H1 (cell line): ENCODE measurements at regions not wholly inside any gene's neighbourhood (a gene's known extent, or its start where the extent isn't known, plus 50 kb on each side); places are given as distances from the start of the nearest gene placed in this dataset.
A peak's percentile ranks its signal among the peaks of the same experiment; 100 is the strongest.

Experiments used
- CTCF ChIA-PET: fragments of 300-600 bp; sonication (Branson Sonifier 250); formaldehyde crosslinking; loops from one replicate; lab custom pipeline; 2021; ENCODE audit not compliant: partially characterized antibody; lab: Charles Lee
- POLR2A ChIA-PET: fragments of 300-600 bp; sonication (Branson Sonifier 250); formaldehyde crosslinking; loops from one replicate; lab custom pipeline; 2021; ENCODE audit warnings: inconsistent platforms; ENCODE audit not compliant: partially characterized antibody; lab: Charles Lee
- DNase-seq, 2 experiments: peaks; one replicate each; pipeline versions ENCODE4 v3.0.0 to v3.0.0-alpha.2; 2010 to 2022; ENCODE audit warnings: low spot score in 2 of 2, low read depth in 1 of 2, mixed read lengths in 1 of 2
- FAIRE-seq: peaks from 2 replicates; lab custom pipeline; 2011; peaks lifted over from hg19 to GRCh38; lab: Jason Lieb, UNC
- H2AFZ ChIP-seq: 2 replicates; pipeline ENCODE4 v1.8.1; 2012; ENCODE audit warnings: low read length, inconsistent platforms
- H2AK5ac ChIP-seq: 2 replicates; pipeline ENCODE4 v1.6.1; 2013; ENCODE audit warnings: low read depth, low read length
- H2BK120ac ChIP-seq: replicated peaks from 2 replicates; pipeline ENCODE3; 2013; ENCODE audit warnings: low read depth, low read length, inconsistent platforms
- H2BK12ac ChIP-seq: 2 replicates; pipeline ENCODE4 v1.6.1; 2013; ENCODE audit warnings: low read depth, low read length
- H2BK15ac ChIP-seq: 2 replicates; pipeline ENCODE4 v1.6.1; 2013; ENCODE audit warnings: low read length
- H2BK20ac ChIP-seq: 2 replicates; pipeline ENCODE4 v1.6.1; 2013; ENCODE audit warnings: low read length
- H2BK5ac ChIP-seq: 2 replicates; pipeline ENCODE4 v1.6.1; 2013; ENCODE audit warnings: low read depth, low read length
- H3K14ac ChIP-seq: 2 replicates; pipeline ENCODE4 v1.6.1; 2013; ENCODE audit warnings: inconsistent platforms; ENCODE audit not compliant: insufficient read length
- H3K18ac ChIP-seq: 2 replicates; pipeline ENCODE4 v1.6.1; 2013; ENCODE audit warnings: low read length; ENCODE audit errors: extremely low read depth
- H3K23ac ChIP-seq: 2 replicates; pipeline ENCODE4 v1.6.1; 2013; ENCODE audit warnings: inconsistent platforms; ENCODE audit not compliant: insufficient read length
- H3K23me2 ChIP-seq: 2 replicates; pipeline ENCODE4 v1.6.1; 2013; ENCODE audit warnings: low read depth, low read length
- H3K27ac ChIP-seq: 2 replicates; pipeline ENCODE4 v1.6.1; 2011; ENCODE audit warnings: low read depth, low read length, inconsistent platforms
- H3K27me3 ChIP-seq, 4 experiments: replicated peaks in 1 of 4; 1 replicate in 1 of 4; 2 replicates in 3 of 4; pipeline versions ENCODE4 v1.6.1 to v1.8.1; 2011 to 2013; ENCODE audit warnings: low read length in 3 of 4, mild to moderate bottlenecking in 3 of 4, inconsistent platforms in 2 of 4, mixed read lengths in 2 of 4, moderate library complexity in 1 of 4; ENCODE audit not compliant: control insufficient read depth in 3 of 4, insufficient read depth in 3 of 4; ENCODE audit errors: extremely low read depth in 1 of 4
- H3K36me3 ChIP-seq, 4 experiments: 2 replicates each; pipeline versions ENCODE4 v1.6.1 to v1.8.1; 2011 to 2013; ENCODE audit warnings: mild to moderate bottlenecking in 4 of 4, low read length in 3 of 4, moderate library complexity in 2 of 4, control low read depth in 1 of 4, inconsistent platforms in 1 of 4; ENCODE audit not compliant: insufficient read depth in 4 of 4, control insufficient read depth in 2 of 4
- H3K4ac ChIP-seq: replicated peaks from 2 replicates; pipeline ENCODE3; 2013; ENCODE audit warnings: low read length, low read depth, mixed read lengths, inconsistent platforms; ENCODE audit not compliant: insufficient read length
- H3K4me1 ChIP-seq, 4 experiments: replicated peaks in 1 of 4; 1 replicate in 1 of 4; 2 replicates in 3 of 4; pipeline versions ENCODE4 v1.6.1 to v1.8.1; 2011 to 2013; ENCODE audit warnings: low read length in 3 of 4, inconsistent platforms in 2 of 4, mixed read lengths in 1 of 4; ENCODE audit not compliant: insufficient read depth in 4 of 4, control insufficient read depth in 3 of 4
- H3K4me2 ChIP-seq, 2 experiments: 2 replicates each; pipeline versions ENCODE4 v1.6.1 to v1.8.1; 2011 to 2013; ENCODE audit warnings: low read depth in 2 of 2, low read length in 2 of 2, control low read depth in 1 of 2, inconsistent platforms in 1 of 2, mild to moderate bottlenecking in 1 of 2; ENCODE audit not compliant: insufficient read depth in 1 of 2
- H3K4me3 ChIP-seq, 4 experiments: fragments of 200-600, 300-600 bp in 1 of 4; sonication (generic), shearing (Covaris generic), sonication (Bioruptor Twin) in 1 of 4; 2 replicates each; pipeline versions ENCODE4 v1.5.1 to v1.8.1; 2011 to 2016; ENCODE audit warnings: low read length in 4 of 4, low read depth in 3 of 4, control low read depth in 2 of 4, inconsistent platforms in 2 of 4, mild to moderate bottlenecking in 2 of 4, mixed read lengths in 1 of 4, moderate library complexity in 1 of 4; ENCODE audit not compliant: insufficient read depth in 2 of 4; ENCODE audit errors: extremely low read depth in 1 of 4
- H3K56ac ChIP-seq: replicated peaks from 2 replicates; pipeline ENCODE3; 2013; ENCODE audit warnings: low read depth, mild to moderate bottlenecking, mixed read lengths, low read length, inconsistent platforms; ENCODE audit not compliant: insufficient read length
- H3K79me1 ChIP-seq: 2 replicates; pipeline ENCODE4 v1.6.1; 2013; ENCODE audit warnings: low read depth, low read length, control low read depth
- H3K79me2 ChIP-seq, 2 experiments: 2 replicates each; pipeline versions ENCODE4 v1.6.1 to v1.8.1; 2012 to 2013; ENCODE audit warnings: low read length in 2 of 2, mild to moderate bottlenecking in 2 of 2, inconsistent platforms in 1 of 2; ENCODE audit not compliant: insufficient read depth in 2 of 2, control insufficient read depth in 1 of 2
- H3K9ac ChIP-seq, 4 experiments: replicated peaks in 1 of 4; 1 replicate in 1 of 4; 2 replicates in 3 of 4; pipeline versions ENCODE4 v1.6.1 to v1.8.1; 2011 to 2013; ENCODE audit warnings: low read depth in 3 of 4, low read length in 3 of 4, control low read depth in 2 of 4, mild to moderate bottlenecking in 2 of 4, moderate library complexity in 2 of 4, inconsistent platforms in 1 of 4; ENCODE audit errors: extremely low read depth in 1 of 4
- H3K9me3 ChIP-seq, 2 experiments: 2 replicates each; pipeline versions ENCODE4 v1.6.1 to v1.8.1; 2012 to 2013; ENCODE audit warnings: mild to moderate bottlenecking in 2 of 2, moderate library complexity in 2 of 2, control low read depth in 1 of 2, inconsistent platforms in 1 of 2, low read depth in 1 of 2, low read length in 1 of 2, mixed read lengths in 1 of 2; ENCODE audit not compliant: insufficient read depth in 2 of 2
- H4K20me1 ChIP-seq, 2 experiments: replicated peaks in 1 of 2; 2 replicates each; pipeline versions ENCODE3 to v1.8.1; 2011 to 2013; ENCODE audit warnings: inconsistent platforms in 2 of 2, low read length in 2 of 2, mild to moderate bottlenecking in 1 of 2; ENCODE audit not compliant: insufficient read depth in 2 of 2, control insufficient read depth in 1 of 2
- H4K5ac ChIP-seq: 2 replicates; pipeline ENCODE4 v1.6.1; 2013; ENCODE audit warnings: low read length, low read depth, mixed read lengths, inconsistent platforms; ENCODE audit not compliant: insufficient read length
- H4K8ac ChIP-seq: 2 replicates; pipeline ENCODE4 v1.8.0; 2013; ENCODE audit warnings: mild to moderate bottlenecking, moderate library complexity, low read length, inconsistent platforms; ENCODE audit not compliant: insufficient read depth; ENCODE audit errors: extremely low read depth
- H4K91ac ChIP-seq: replicated peaks from 2 replicates; pipeline ENCODE3; 2013; ENCODE audit warnings: low read length, mixed read lengths, inconsistent platforms; ENCODE audit not compliant: insufficient read length
- BCL11A ChIP-seq, 2 experiments: IDR thresholded peaks; one replicate each; pipeline ENCODE4 v1.6.1; 2011; ENCODE audit warnings: low read depth in 2 of 2, low read length in 2 of 2, mild to moderate bottlenecking in 2 of 2
- BRCA1 ChIP-seq: IDR thresholded peaks from 2 replicates; pipeline ENCODE4 v1.6.1; 2012; ENCODE audit warnings: low read depth, low read length, improper control_type of control experiment
- SIRT6 ChIP-seq: IDR thresholded peaks from one replicate; pipeline ENCODE4 v1.7.1; 2012; ENCODE audit warnings: low read length, inconsistent platforms
- WGBS, 2 experiments: shearing (Covaris generic) in 1 of 2; methylation state at CpG; one replicate each; pipeline versions ENCODE4 v1.1.6 to v1.1.7; 2013 to 2015; ENCODE audit warnings: low lambda C conversion rate in 2 of 2, mixed read lengths in 2 of 2, inconsistent platforms in 1 of 2, low coverage in 1 of 2, missing lambda C conversion rate in 1 of 2; ENCODE audit not compliant: insufficient replicate concordance in 2 of 2, insufficient coverage in 1 of 2, insufficient read length in 1 of 2; ENCODE audit errors: extremely low coverage in 1 of 2, missing lambda C conversion rate in 1 of 2; 5-methylcytosine and 5-hydroxymethylcytosine counted together

- Histone ChIP-seq H3K27ac (no peak overlapping the region), H2BK120ac (no peak overlapping the region), H3K4me2 (no peak overlapping the region), H3K9ac (no peak overlapping the region), H2BK12ac (0 out of 2 replicates have a peak overlapping the region, but pooled peaks have one; percentile 17), H3K23ac (no peak overlapping the region), H3K79me2 (no peaks in the 10 kb centered on the region), H4K91ac (no peak overlapping the region), H4K20me1 (no peaks in the 10 kb centered on the region), H4K8ac (no peak overlapping the region), H3K4me1 (peaks cover 0 to 3% (median 0%) of the 10 kb centered on the region in 4 experiments; a peak in 3 of 7 replicates), H2AK5ac (peak overlapping the region; percentile 77; the same call in 1 of the 2 replicates), H2BK5ac (no peak overlapping the region), H2BK15ac (no peak overlapping the region), H3K18ac (no peak overlapping the region), H3K56ac (no peak overlapping the region), H3K36me3 (no peaks in the 10 kb centered on the region), H2BK20ac (no peak overlapping the region), H3K79me1 (no peaks in the 10 kb centered on the region), H3K23me2 (no peaks in the 10 kb centered on the region), H3K9me3 (peaks cover under 1 to 2% of the 10 kb centered on the region in 2 experiments; a peak in 1 of 4 replicates), H4K5ac (no peak overlapping the region), H3K14ac (no peak overlapping the region), H3K4ac (no peak overlapping the region), H3K27me3 (peaks cover 0 to 2% (median 0%) of the 10 kb centered on the region in 4 experiments; a peak in 2 of 7 replicates), H3K4me3 (no peak overlapping the region), H2AFZ (no peak overlapping the region)
- no peak for FAIRE-seq
- ChIA-PET CTCF (interaction anchor here (1.6 to 1.7 kb wide), 2 partner anchors 36 to 254 kb away, joined by 3 read pairs; no protein-coding TSS in a partner anchor), POLR2A (no interaction called here)
- 92% methylated on average over 20 of the region's 21 CpGs; no CpG with 5 or more reads in 1 of the 2 experiments for WGBS, 2 experiments
- DNase-seq: peak in 1 of 2 experiments; percentile 23
- TF ChIP-seq BRCA1 (no peak), BCL11A (IDR thresholded peaks at IDR 0.05; ENCODE audit: low read depth in 2 of 2, low read length in 2 of 2) (no peak), SIRT6 (no peak)
These were observed 1475.2 kb downstream of the TBC1D22A start for GRCh38 chr22:48237466-48238283.
